HFF-Myc (cell line): ENCODE measurements at regions not wholly inside any gene's neighbourhood (a gene's known extent, or its start where the extent isn't known, plus 50 kb on each side); places are given as distances from the start of the nearest gene placed in this dataset.
A peak's percentile ranks its signal among the peaks of the same experiment; 100 is the strongest.

Experiments used
- DNase-seq: peaks from one replicate; pipeline ENCODE4 v3.0.0-alpha.2; 2011; ENCODE audit warnings: low read depth; ENCODE audit errors: extremely low read depth
- H3K4me3 ChIP-seq: replicated peaks from 2 replicates; pipeline ENCODE4 v1.5.1; 2011; ENCODE audit warnings: low read depth, mild to moderate bottlenecking, control low read depth, low read length
- TF ChIP-seq, protein P1 (sequence below): IDR thresholded peaks from 2 replicates; pipeline ENCODE4 v1.5.1; 2012; ENCODE audit warnings: mild to moderate bottlenecking, low read depth, low read length, control low read depth; ENCODE audit errors: missing control alignments

DNA sequence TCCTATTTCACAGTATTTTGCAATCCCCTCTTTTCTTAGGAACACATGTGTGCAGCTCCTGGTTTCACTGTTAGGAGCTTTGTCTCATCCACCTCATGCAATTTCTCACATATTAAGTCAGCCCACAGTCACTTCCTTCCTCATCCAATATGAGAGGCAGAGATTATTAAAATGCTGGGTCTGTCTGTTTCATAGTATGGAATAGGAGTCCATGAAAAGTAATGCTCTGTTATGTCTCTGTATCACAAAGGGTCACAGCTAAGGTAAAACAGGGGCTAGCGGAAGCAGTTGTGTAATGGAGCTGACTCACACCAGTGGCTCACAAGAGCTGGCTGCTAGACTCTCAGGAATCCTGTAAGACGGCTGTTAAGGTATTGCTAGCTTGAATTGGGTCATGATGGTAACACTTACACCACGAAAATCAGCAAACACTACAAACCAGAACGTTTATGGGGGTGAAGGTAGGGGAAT, 216.5 kb downstream of the EFNB2 start:
- TF ChIP-seq, protein P1, sequence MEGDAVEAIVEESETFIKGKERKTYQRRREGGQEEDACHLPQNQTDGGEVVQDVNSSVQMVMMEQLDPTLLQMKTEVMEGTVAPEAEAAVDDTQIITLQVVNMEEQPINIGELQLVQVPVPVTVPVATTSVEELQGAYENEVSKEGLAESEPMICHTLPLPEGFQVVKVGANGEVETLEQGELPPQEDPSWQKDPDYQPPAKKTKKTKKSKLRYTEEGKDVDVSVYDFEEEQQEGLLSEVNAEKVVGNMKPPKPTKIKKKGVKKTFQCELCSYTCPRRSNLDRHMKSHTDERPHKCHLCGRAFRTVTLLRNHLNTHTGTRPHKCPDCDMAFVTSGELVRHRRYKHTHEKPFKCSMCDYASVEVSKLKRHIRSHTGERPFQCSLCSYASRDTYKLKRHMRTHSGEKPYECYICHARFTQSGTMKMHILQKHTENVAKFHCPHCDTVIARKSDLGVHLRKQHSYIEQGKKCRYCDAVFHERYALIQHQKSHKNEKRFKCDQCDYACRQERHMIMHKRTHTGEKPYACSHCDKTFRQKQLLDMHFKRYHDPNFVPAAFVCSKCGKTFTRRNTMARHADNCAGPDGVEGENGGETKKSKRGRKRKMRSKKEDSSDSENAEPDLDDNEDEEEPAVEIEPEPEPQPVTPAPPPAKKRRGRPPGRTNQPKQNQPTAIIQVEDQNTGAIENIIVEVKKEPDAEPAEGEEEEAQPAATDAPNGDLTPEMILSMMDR = no peak
- peak; percentile 66 for DNase-seq

GRCh38 chr13:106314417-106314816, 221.0 kb downstream of the EFNB2 start:
- TF ChIP-seq, protein P1 = no peak

More for the DNA sequence above, 216.5 kb downstream of the EFNB2 start:
- no peak overlapping the region for H3K4me3 ChIP-seq

DNA sequence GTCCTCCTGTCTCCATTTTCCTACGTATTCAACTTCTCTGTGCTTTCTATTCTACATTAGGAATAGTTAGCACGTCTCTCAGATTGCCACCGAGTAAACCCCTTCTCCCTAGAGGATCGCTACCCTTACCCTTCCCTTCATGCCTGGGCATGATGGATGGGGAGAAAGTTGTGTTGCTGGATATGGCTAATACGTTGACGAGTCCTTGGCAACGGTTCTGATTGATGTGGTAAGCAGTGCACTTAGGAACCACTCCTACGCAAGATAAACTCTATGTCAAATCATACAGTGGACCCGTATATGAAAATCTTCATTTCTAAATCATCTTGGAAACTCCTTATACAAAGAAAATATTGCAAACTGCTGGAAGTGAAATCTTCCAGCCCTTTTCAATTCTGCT, 224.5 kb downstream of the EFNB2 start:
- TF ChIP-seq, protein P1 = no peak
- no peak overlapping the region for H3K4me3 ChIP-seq
- no peak for DNase-seq

More at GRCh38 chr13:106314417-106314816, 221.0 kb downstream of the EFNB2 start:
- H3K4me3 ChIP-seq = no peak overlapping the region
- DNase-seq = no peak

GRCh38 chr13:106310291-106310865, 225.1 kb downstream of the EFNB2 start:
- TF ChIP-seq, protein P1 = no peak
- H3K4me3 ChIP-seq = no peak overlapping the region
- DNase-seq = no peak

GRCh38 chr13:106306748-106307277, 228.6 kb downstream of the EFNB2 start:
- no peak for DNase-seq
- H3K4me3 ChIP-seq = no peak overlapping the region
- TF ChIP-seq, protein P1 = no peak

DNA sequence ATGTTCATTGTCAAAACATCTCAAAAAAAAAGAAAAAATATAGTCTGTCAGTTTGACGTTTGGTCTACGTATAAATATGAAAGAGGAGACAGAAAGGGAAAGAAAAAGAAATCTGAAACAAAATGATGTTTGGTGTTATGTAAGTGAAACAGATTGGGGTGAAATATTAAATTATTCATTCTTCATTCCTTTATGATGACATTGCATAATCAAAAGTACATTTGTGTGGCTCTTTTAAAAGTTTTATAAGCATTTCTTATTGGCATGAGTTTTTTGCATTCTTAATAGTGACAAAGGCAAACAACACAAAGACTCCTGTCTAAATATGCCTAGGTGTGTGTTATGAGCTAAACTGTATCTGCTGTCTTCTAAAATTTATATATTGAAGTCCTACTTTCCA, 232.6 kb downstream of the EFNB2 start:
- DNase-seq = no peak
- no peak overlapping the region for H3K4me3 ChIP-seq
- TF ChIP-seq, protein P1 = no peak
